Dedifferentiated amniotic fluid mesenchymal stem cell (primary cell): ENCODE measurements at regions not wholly inside any gene's neighbourhood (a gene's known extent, or its start where the extent isn't known, plus 50 kb on each side); places are given as distances from the start of the nearest gene placed in this dataset.

Experiments
- DNase-seq: peaks from one replicate; pipeline ENCODE4 v3.0.0-alpha.2; 2016; ENCODE audit errors: extremely low spot score

GRCh38 chr4:22336822-22337221 is 179.0 kb downstream of the ADGRA3 start:
- DNase-seq = no peak

GRCh38 chr4:22334155-22334554 is 181.7 kb downstream of the ADGRA3 start:
- DNase-seq = no peak

GRCh38 chr4:22324422-22324821 is 191.4 kb downstream of the ADGRA3 start:
- no peak for DNase-seq

- DNase-seq = no peak
Observed at GRCh38 chr4:22323691-22324090, 192.2 kb downstream of the ADGRA3 start.

GRCh38 chr4:22322996-22323395 is 192.9 kb downstream of the ADGRA3 start:
- DNase-seq = no peak

- no peak for DNase-seq
Observed at GRCh38 chr4:22315628-22316027, 200.2 kb downstream of the ADGRA3 start.

DNA sequence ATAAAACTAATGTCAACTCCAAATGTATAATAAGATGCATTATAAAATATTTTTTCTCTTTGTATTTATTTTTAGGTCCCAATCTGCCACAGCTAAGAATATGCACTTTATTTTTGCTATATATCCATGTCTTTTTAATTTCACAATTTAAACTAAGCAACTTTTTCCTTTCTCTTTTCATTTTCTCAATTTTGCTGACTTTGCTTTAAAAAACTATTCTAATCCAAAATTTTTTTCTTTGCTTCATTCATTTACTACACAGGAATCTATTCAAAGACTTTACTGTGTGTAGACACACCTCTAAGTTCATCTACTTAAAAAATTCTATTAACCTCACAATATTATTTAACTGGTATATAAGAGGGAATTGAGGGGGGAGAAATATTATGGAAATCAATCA is 201.9 kb downstream of the ADGRA3 start:
- no peak for DNase-seq

DNA sequence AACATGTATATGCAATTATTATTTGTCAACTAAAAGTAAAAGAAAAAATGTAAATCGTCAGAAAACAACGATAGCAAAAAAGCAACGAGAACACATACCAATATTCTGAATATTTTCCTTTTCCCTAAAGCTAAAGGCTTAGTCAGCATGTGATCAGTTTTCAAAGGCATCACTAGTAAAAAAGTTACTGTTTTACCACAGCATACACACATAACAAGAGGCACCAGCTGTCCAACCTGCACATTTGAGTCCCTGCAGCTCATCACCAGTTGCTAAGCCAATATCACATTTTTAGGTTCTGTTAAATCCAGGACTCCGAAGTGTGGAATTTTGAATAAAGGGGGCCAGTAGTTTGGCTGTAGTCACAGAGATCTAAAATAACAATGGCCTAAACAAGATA is 203.8 kb downstream of the ADGRA3 start:
- DNase-seq = no peak

GRCh38 chr4:22301253-22301652 is 214.6 kb downstream of the ADGRA3 start:
- no peak for DNase-seq

- DNase-seq = no peak
Observed at GRCh38 chr4:22299678-22300077, 216.2 kb downstream of the ADGRA3 start.

GRCh38 chr4:22287631-22288030 is 228.2 kb downstream of the ADGRA3 start:
- DNase-seq = no peak

GRCh38 chr4:22268350-22269025 is 247.4 kb downstream of the ADGRA3 start:
- no peak for DNase-seq

GRCh38 chr4:22264261-22264660 is 251.6 kb downstream of the ADGRA3 start:
- DNase-seq = no peak

DNA sequence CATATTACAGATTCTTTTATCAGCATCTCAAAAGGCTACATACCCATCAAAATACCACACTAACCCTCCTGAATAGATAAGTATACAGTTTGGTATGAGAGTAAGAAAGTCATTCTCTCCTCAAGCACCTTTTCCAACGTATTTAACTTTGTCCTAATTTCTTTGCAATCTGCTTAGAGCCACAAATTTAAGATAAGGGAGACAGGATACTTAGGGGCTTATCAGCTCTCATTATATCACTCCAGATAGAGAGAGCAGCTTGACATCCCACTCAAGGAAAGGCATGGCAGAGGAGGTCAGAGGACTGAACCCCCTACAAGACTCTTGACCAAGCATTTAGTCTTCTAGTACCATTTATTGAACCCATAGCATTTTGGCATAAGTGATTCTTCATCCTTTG is 262.4 kb downstream of the ADGRA3 start:
- DNase-seq = no peak

- no peak for DNase-seq
Observed at GRCh38 chr4:22246847-22247246, 269.0 kb downstream of the ADGRA3 start.

DNA sequence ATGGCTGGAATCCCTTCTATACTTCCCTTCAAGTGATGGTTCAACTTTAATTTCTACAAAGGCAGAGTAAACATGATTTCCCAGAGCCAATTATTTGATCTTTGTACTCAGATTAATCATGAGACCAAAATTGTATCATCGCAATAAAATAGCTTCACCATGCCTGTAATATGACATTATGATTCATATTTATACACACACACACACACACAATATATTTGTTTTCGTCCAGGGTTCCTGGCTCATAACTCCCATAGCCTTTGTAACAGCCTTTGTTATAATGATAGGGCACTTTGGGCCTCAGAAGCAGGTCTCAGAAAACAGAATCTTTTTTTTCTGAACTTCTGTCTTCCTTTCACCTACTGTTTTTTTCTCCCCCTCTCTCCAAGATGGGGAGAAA is 270.6 kb downstream of the ADGRA3 start:
- no peak for DNase-seq

GRCh38 chr4:22241415-22241814 is 274.5 kb downstream of the ADGRA3 start:
- DNase-seq = no peak

GRCh38 chr4:22240814-22241213 is 275.1 kb downstream of the ADGRA3 start:
- no peak for DNase-seq

- no peak for DNase-seq
Observed at GRCh38 chr4:22238742-22239141, 277.1 kb downstream of the ADGRA3 start.

DNA sequence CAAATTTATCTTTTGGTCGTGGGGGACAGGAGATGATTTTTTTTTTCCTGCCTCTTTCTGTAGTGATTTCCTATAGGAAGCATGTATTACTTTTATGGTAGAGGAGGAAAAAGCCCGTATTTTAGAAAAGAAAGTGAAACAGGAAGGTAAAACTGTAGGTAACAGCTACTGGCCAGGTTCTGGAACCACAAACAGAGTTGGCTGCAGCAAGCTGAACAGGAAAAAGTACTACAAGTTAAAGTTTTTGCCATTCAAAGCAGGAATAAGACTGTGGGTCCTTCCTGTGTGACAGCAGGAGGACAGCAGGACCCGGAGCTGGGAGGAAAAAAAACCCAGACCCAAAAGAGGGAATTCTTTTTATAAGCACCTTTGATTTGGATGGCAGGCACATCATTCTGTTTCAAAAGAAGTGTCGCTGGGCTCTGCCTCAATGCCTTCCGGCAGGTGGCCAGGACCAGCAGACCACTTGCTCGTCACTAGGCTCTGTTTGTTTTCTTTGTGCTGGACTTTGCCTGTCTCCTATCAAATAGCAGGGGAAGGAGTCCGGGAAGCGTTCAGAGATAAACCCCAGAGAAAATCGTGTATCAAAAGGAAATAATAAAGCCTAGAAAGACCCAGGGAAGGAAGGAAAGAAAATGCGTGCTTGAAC is 277.9 kb downstream of the ADGRA3 start:
- DNase-seq = no peak

GRCh38 chr4:22237155-22237751 is 278.6 kb downstream of the ADGRA3 start:
- DNase-seq = no peak

DNA sequence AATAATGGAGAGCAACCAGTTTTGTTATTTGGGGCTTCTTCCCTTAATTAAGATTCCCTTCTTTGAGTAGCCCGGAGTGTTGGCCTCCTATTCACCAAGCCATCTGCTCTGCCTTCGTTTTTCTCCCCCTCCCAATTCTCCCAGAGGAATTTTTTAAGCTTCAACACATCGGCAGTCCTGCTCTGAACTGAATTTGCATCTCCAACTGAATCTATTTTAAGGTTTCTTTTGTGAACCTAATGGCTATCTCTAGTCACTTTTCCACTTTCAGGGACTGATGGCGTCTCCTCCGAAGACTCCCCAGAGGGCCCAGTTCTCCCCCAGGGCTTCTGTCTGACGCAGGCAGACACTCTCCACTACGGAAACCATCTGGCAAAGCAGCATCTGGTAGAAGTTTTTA is 280.2 kb downstream of the ADGRA3 start:
- no peak for DNase-seq

DNA sequence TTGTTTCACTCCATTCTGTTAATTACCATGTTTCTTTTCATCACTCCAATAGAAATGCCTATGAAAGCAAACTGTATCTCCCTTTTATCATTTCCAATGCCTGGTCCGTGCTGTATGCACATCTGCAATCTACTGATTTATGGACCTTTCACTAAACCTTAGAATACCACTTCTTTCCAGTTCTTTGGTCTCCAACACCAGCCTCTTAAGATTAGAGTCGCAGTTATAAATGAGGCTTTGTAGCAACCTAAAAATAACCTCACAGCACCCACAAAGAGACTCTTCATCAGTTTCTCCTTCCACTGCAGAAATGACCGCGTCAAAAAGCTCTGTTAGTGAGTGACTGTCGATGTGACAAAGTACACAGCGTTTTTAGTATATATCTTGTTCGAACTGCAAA is 282.6 kb downstream of the ADGRA3 start:
- DNase-seq = no peak
